ELF-1 (cell line): ENCODE measurements at regions not wholly inside any gene's neighbourhood (a gene's known extent, or its start where the extent isn't known, plus 50 kb on each side); places are given as distances from the start of the nearest gene placed in this dataset.

Source experiments
- DNase-seq: peaks from one replicate; pipeline ENCODE4 v3.0.0-alpha.2; 2016; ENCODE audit warnings: low read depth, low spot score

DNA sequence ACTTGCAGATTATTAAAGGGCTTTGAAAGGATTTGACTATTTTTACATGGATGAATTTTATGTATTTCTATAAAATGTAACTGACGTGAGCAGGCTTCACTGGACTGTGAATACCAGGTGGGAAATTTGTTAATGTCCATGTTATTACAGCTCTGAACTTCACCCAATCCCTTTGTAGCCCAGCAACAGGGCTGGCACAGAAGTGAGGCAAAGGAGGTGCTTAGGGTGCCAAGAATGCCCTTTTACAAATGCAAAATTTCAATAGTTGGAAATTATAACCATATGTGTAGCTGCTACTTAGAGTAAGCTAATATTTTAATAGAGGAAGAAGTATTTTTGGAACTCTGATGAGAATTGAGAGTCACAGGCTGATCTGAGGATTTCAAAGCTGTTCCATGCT lies 53.7 kb upstream of the FAM98A start:
- DNase-seq, result no peak

DNA sequence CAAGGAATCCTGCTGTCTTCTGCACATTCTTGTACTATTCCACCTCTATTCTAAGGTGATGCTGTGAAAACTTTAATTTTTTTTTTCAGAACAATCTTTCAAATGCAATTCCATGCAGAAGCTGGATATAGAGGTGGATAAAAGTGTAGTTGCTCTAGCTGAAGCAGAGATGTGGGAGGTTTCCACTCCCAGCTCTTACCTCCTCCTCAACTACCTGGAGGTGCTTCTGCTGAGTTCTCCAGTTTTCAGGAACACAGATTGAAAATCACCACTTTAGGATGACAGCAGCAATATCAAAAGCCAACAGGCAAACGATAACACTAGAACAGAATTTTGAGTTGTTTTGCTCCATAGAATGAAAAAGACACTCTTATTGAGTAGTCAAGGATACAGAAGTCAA lies 51.1 kb upstream of the FAM98A start:
- DNase-seq, result no peak
